Hematopoietic multipotent progenitor cell treated with erythropoietin and hydrocortisone succinate and interleukin-3 and kit ligand, for 8 days (in vitro differentiated cells): ENCODE measurements at regions not wholly inside any gene's neighbourhood (a gene's known extent, or its start where the extent isn't known, plus 50 kb on each side); places are given as distances from the start of the nearest gene placed in this dataset.

Experiments used
- DNase-seq: peaks from one replicate; pipeline ENCODE4 v3.0.0-alpha.2; 2015

GRCh38 chr16:64641343-64641742 lies 480.5 kb downstream of the CDH11 start:
- no peak for DNase-seq

- no peak for DNase-seq
Measured at GRCh38 chr16:64638766-64639165, 483.1 kb downstream of the CDH11 start.

- DNase-seq, result no peak
Measured at GRCh38 chr16:64629622-64630021, 492.2 kb downstream of the CDH11 start.

GRCh38 chr16:64627781-64628180 lies 494.1 kb downstream of the CDH11 start:
- no peak for DNase-seq

GRCh38 chr16:64627288-64627687 lies 494.6 kb downstream of the CDH11 start:
- no peak for DNase-seq

- no peak for DNase-seq
Measured at GRCh38 chr16:64626776-64627175, 495.1 kb downstream of the CDH11 start.

- DNase-seq, result no peak
Measured at GRCh38 chr16:64621616-64622015, 500.2 kb downstream of the CDH11 start.

- DNase-seq, result no peak
Measured at GRCh38 chr16:64617836-64618476, 503.9 kb downstream of the CDH11 start.

- no peak for DNase-seq
Measured at GRCh38 chr16:64615630-64616280, 506.1 kb downstream of the CDH11 start.

GRCh38 chr16:64596196-64596595 lies 525.7 kb downstream of the CDH11 start:
- DNase-seq, result no peak

GRCh38 chr16:64590513-64590912 lies 531.4 kb downstream of the CDH11 start:
- no peak for DNase-seq

GRCh38 chr16:64589836-64590235 lies 532.0 kb downstream of the CDH11 start:
- no peak for DNase-seq

- no peak for DNase-seq
Measured at GRCh38 chr16:64586781-64587180, 535.1 kb downstream of the CDH11 start.

GRCh38 chr16:64585367-64585766 lies 536.5 kb downstream of the CDH11 start:
- no peak for DNase-seq

GRCh38 chr16:64580558-64580957 lies 541.3 kb downstream of the CDH11 start:
- DNase-seq, result no peak

GRCh38 chr16:64579712-64580111 lies 542.2 kb downstream of the CDH11 start:
- DNase-seq, result no peak

GRCh38 chr16:64545768-64546167 lies 576.1 kb downstream of the CDH11 start:
- no peak for DNase-seq

GRCh38 chr16:64544859-64545258 lies 577.0 kb downstream of the CDH11 start:
- no peak for DNase-seq

GRCh38 chr16:64543441-64543840 lies 578.4 kb downstream of the CDH11 start:
- no peak for DNase-seq

- no peak for DNase-seq
Measured at GRCh38 chr16:64543031-64543430, 578.8 kb downstream of the CDH11 start.

GRCh38 chr16:64542152-64542551 lies 579.7 kb downstream of the CDH11 start:
- no peak for DNase-seq

GRCh38 chr16:64541621-64542020 lies 580.2 kb downstream of the CDH11 start:
- no peak for DNase-seq

GRCh38 chr16:64540434-64540833 lies 581.4 kb downstream of the CDH11 start:
- no peak for DNase-seq

- DNase-seq, result no peak
Measured at GRCh38 chr16:64539811-64540371, 582.0 kb downstream of the CDH11 start.
